ENCODE measurements at regions not wholly inside any gene's neighbourhood (a gene's known extent, or its start where the extent isn't known, plus 50 kb on each side); places are given as distances from the start of the nearest gene placed in this dataset.

GRCh38 chr2:240294514-240294913 is 140.9 kb upstream of the GPC1 start:
- DNase-seq: no peak
- H3K9me3 Mint-ChIP-seq: no peaks in the 10 kb centered on the region
- ATAC-seq: no peak
- H3K36me3 Mint-ChIP-seq (ENCODE audit: low read depth): no peaks in the 10 kb centered on the region
- POLR2A ChIA-PET: no interaction called here
- H3K27me3 Mint-ChIP-seq: no peaks in the 10 kb centered on the region
- TF ChIP-seq, protein P1, sequence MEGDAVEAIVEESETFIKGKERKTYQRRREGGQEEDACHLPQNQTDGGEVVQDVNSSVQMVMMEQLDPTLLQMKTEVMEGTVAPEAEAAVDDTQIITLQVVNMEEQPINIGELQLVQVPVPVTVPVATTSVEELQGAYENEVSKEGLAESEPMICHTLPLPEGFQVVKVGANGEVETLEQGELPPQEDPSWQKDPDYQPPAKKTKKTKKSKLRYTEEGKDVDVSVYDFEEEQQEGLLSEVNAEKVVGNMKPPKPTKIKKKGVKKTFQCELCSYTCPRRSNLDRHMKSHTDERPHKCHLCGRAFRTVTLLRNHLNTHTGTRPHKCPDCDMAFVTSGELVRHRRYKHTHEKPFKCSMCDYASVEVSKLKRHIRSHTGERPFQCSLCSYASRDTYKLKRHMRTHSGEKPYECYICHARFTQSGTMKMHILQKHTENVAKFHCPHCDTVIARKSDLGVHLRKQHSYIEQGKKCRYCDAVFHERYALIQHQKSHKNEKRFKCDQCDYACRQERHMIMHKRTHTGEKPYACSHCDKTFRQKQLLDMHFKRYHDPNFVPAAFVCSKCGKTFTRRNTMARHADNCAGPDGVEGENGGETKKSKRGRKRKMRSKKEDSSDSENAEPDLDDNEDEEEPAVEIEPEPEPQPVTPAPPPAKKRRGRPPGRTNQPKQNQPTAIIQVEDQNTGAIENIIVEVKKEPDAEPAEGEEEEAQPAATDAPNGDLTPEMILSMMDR (IDR thresholded peaks at IDR 0.05): no peak
- intact Hi-C loops (cut with micrococcal nuclease): no loop called here
- no peaks in the 10 kb centered on the region for H3K4me1 Mint-ChIP-seq (ENCODE audit: low read depth)
- CTCF ChIA-PET: no interaction called here
- H3K27ac Mint-ChIP-seq: no peak overlapping the region
- H3K4me3 Mint-ChIP-seq: no peak overlapping the region

- no peaks in the 10 kb centered on the region for H3K9me3 Mint-ChIP-seq
- no peaks in the 10 kb centered on the region for H3K27me3 Mint-ChIP-seq
- ChIA-PET POLR2A (no interaction called here), CTCF (no interaction called here)
- ATAC-seq: no peak
- TF ChIP-seq, protein P1 (IDR thresholded peaks at IDR 0.05): no peak
- no peak for DNase-seq
- intact Hi-C loops (cut with micrococcal nuclease): no loop called here
- H3K27ac Mint-ChIP-seq: no peak overlapping the region
- no peaks in the 10 kb centered on the region for H3K36me3 Mint-ChIP-seq (ENCODE audit: low read depth)
- no peaks in the 10 kb centered on the region for H3K4me1 Mint-ChIP-seq (ENCODE audit: low read depth)
- H3K4me3 Mint-ChIP-seq: no peak overlapping the region
These were observed 140.0 kb upstream of the GPC1 start for GRCh38 chr2:240295256-240296103.

GRCh38 chr2:240296104-240296406 is 139.4 kb upstream of the GPC1 start:
- CTCF ChIA-PET: no interaction called here
- H3K27ac Mint-ChIP-seq: no peak overlapping the region
- no peak for ATAC-seq
- POLR2A ChIA-PET: interaction anchor here (1.1 kb wide), 1 partner anchor 61 kb away, joined by 3 read pairs; no protein-coding TSS in a partner anchor
- H3K4me3 Mint-ChIP-seq: no peak overlapping the region
- no peak for DNase-seq
- TF ChIP-seq, protein P1 (IDR thresholded peaks at IDR 0.05): no peak
- intact Hi-C loops (cut with micrococcal nuclease): no loop called here
- H3K36me3 Mint-ChIP-seq (ENCODE audit: low read depth): no peaks in the 10 kb centered on the region
- no peaks in the 10 kb centered on the region for H3K27me3 Mint-ChIP-seq
- H3K9me3 Mint-ChIP-seq: no peaks in the 10 kb centered on the region
- no peaks in the 10 kb centered on the region for H3K4me1 Mint-ChIP-seq (ENCODE audit: low read depth)

GRCh38 chr2:240296476-240297255 is 138.8 kb upstream of the GPC1 start:
- Mint-ChIP-seq H3K9me3 (no peaks in the 10 kb centered on the region), H3K4me1 (ENCODE audit: low read depth) (no peaks in the 10 kb centered on the region), H3K27me3 (no peaks in the 10 kb centered on the region), H3K36me3 (ENCODE audit: low read depth) (no peaks in the 10 kb centered on the region), H3K27ac (no peak overlapping the region), H3K4me3 (no peak overlapping the region)
- POLR2A ChIA-PET: interaction anchor here (1.1 kb wide), 1 partner anchor 62 kb away, joined by 3 read pairs; no protein-coding TSS in a partner anchor
- CTCF ChIA-PET: no interaction called here
- intact Hi-C loops (cut with micrococcal nuclease): no loop called here
- TF ChIP-seq, protein P1 (IDR thresholded peaks at IDR 0.05): no peak
- ATAC-seq: no peak
- no peak for DNase-seq

Data from activated CD8-positive, alpha-beta T cell treated with anti-CD3 and anti-CD28 coated beads for 36 hours (primary cell).